ENCODE measurements at regions not wholly inside any gene's neighbourhood (a gene's known extent, or its start where the extent isn't known, plus 50 kb on each side); places are given as distances from the start of the nearest gene placed in this dataset.
A peak's percentile ranks its signal among the peaks of the same experiment; 100 is the strongest.

DNA sequence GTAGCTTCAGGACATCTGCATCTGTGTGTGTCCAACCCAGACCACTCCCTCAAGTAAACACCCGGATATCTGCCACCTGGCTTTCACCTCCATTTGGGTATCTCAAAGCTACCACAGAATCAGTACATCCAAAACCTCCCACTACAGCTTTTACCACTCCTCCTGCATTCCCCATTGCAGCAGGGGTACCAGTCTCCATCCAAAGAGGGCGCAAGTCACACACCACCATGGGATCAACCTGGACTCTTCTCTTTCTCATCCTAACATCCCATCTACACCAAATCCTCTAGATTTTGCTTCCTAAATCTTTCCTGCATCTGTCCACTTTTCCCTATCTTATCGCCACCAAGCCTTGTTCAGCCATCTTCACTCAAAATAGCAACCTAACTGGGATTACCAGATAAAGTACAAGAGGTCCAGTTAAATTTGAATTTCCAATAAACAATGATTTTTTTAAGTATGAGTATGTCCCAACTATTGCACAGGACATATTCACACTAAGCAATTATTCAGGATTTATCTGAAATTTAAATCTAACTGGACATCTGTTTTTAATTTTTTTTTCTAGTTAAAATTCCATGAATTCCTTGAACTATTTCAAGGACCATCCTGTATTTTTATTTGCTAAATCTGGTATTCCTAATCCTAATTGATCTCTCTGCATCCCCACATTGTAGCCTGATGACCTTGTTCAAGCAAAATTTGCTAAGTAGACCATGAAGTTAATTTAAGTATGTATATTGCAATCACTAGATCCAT is 164.3 kb upstream of the MLN start:
- DNase-seq, result peak; percentile 69

GRCh38 chr6:33967265-33967767 is 163.5 kb upstream of the MLN start:
- DNase-seq, result no peak

- DNase-seq, result no peak
Observed at GRCh38 chr6:33966536-33966935, 162.7 kb upstream of the MLN start.

- no peak for DNase-seq
Observed at GRCh38 chr6:33965766-33966165, 162.0 kb upstream of the MLN start.

DNA sequence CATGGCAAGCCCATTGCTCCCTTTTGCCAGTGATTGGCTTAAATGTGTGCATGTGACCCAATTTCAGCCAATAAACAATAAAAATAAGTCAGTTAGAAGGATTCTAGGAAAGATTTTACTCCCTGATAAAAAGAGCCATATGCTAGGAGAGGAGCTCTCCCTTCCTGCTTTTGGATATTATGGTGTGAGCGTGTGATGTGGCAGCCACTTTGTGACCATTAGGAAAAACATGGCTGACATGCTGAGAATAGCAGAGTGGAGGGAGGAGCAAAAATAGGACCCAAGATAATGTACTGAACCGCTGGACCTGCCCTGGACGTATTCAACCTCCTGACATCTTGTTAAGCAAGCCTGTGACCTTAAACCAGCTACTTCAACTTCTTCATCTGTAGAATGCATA is 160.6 kb upstream of the MLN start:
- no peak for DNase-seq

DNA sequence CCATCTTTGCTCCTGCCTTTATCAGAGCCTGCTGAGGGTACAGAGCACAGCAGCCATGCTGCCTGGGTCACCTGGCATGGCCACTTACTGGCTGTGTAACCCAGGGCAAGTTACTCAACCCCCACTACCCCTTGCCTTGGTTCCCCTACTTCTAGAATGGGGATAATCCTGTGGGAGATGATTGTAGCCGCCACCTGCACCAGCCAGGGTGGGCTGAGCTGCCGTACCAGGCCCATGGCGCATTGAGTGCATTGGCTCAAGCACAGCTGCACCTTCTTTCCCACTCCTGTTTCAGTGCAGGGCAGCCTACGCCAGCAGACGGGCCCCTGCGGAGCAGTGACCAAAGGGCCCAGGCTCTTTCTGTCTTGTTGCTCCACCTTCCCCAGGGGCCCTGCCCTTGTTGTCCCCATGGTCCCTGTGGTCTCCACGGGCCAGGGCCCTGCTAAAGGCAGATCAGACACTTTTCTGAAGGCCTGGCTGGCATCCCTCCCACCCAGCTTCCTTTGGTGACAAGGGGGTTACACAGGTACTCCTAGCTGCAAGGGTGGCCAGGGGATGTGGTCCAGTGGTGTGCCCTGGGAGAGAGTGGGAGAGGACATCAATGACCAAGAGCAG is 159.4 kb upstream of the MLN start:
- no peak for DNase-seq

GRCh38 chr6:33962246-33963027 is 158.6 kb upstream of the MLN start:
- DNase-seq, result no peak

GRCh38 chr6:33961691-33962090 is 157.9 kb upstream of the MLN start:
- no peak for DNase-seq

DNA sequence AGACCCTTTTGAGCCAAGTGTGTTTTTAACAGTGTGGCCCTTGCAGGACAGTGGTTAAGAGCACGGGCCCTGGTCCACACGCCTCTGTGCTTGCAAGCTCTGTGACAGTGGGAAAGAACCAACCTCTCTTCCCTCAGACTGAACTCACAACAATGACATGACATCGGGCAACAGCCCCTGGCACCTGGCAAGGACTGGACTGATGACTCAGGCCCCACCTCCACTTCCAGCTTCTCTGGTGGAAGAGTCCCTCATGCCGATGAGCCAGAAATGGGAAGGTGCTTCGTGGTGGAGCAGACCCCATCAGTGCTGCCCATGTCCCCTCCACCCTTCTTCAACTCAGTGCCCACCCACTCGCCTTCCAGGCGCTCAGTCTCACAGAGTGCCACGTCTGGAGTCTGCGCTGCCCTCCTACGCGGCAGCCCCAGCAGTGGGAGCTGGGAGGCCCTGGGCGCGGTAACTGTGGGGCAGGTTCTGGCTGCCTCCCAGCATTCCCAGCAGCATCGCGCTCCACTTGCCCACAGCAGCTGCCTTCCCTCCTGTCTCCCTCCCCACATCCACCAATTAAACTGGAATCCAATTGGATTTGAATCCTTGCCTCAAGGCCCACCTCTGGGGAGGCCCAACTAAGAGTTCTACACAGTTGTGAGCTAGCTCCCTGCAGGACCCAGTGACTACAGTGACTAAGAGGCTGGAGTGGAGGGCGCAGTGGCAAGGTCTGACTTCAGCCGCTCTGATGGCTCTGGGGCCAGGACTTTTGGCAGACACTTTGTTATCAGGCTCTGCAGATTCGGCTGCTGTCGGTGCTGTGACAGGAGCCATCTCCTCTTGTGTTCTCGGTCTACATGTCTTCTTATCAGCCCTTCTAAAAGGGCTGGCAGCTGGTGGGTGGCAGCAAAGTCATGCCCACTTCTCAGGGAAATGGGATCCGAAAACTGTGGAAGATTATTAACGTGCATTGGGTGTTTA is 156.8 kb upstream of the MLN start:
- DNase-seq, result no peak

- no peak for DNase-seq
Observed at GRCh38 chr6:33959661-33960344, 156.0 kb upstream of the MLN start.

DNA sequence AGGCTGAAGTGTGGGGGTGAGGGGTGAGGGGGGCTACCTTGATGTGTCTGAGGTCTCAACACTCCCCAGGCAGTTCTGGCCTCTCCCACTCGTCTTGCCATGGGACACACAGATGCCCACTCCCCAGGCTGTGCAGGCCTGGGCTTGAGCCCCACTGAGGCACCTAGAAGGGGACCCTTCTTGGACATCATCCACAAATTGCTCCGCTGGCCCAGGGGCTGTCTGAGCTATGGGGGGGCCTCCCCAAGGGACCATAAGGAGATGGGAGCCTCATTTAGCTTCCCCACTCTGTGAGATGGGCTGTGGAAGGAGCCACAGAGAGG is 155.5 kb upstream of the MLN start:
- DNase-seq, result no peak

GRCh38 chr6:33958526-33959328 is 154.9 kb upstream of the MLN start:
- DNase-seq, result peak; percentile 46

GRCh38 chr6:33957892-33958525 is 154.2 kb upstream of the MLN start:
- no peak for DNase-seq

DNA sequence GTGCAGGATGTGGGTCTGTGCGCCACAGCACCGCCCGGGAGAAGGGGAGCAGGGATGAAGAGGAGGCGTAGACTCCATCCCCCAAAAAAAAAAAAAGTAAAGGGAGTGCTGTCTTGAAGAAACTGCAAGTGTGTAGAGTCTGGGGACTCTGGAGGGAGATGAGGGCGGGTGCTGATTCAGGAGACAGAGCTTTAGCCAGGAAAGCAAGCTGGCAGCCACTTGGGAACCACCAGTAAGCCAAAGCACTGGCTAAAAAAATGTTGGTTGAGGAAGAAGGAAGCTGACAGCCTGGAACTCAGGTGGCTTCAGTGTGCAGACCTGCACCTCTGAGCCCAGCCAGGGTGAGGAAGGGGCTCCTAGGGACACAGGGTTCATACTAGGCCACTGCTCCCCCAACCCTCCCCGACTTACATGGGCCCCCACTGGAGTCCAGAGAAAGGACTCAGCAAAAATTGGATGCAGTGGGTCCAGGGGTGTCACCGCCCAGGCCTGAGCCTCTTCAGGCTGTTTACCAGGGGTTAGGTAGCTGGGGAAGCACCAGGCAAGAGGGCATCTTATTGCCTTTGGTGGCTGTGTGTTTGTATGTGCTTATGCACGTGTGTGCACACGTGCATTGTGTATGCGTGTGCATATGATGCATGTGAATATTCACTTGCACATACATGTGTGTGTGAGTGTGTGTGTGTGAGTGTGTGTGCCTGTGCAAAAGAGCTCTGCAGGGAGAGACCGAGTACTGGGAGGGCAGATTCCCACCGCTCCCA is 153.5 kb upstream of the MLN start:
- DNase-seq, result no peak

DNA sequence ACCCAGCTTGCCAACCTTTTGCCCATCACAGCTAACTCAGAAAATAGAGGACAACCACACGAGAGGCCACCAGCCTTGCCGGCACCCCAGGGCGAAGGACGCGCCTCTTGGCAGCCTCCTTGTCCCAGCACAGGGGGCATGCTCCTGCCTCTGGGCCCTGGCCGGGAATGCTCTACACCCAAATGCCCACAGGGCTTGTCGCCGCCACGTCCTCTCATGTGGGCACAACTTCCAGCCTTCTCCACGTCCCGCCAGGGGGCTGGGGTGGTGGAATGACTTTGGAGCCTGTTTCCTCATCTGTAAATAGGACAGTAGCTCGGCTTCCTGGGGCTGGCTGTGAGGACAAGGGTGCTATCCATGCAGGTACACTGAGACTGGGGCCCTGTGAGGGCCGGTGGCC is 152.4 kb upstream of the MLN start:
- DNase-seq, result no peak

DNA sequence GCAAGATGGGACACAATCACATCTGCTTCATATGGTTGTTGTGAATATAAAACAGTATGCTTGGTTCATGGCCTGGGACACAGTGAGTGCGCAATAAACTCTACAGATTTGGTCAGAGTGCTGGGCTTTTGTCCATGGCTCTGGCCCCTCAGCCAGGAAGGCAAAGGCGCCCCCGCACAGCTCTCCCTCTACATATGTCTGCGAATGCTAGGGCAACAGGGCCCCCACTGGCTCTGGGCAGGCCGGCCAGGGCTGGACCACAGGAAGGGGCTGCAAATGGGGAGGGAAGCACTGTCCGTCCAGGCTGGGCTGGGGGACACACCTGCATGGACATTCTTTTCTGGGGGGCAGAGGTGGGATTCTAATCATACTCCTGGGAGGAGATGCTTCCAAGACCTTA is 151.8 kb upstream of the MLN start:
- no peak for DNase-seq

- no peak for DNase-seq
Observed at GRCh38 chr6:33954453-33954852, 150.7 kb upstream of the MLN start.

DNA sequence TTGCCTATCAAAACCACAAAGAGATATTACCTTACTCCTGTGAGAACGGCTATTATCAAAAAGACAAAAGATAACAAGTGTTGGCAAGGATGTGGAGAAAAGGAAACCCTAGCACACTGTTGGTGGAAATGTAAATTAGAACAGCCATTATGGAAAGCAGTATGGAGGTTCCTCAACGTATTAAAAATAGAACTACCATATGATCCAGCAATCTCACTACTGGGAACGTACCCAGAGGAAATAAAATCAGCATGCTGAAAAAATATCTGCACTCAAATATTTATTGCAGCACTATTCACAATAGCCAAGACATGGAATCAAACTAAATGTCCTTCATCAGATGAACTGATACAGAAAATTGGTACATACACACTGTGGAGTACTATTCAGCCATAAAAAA is 149.4 kb upstream of the MLN start:
- no peak for DNase-seq

- no peak for DNase-seq
Observed at GRCh38 chr6:33952016-33952415, 148.2 kb upstream of the MLN start.
